IPS-11a (cell line): ENCODE measurements at regions not wholly inside any gene's neighbourhood (a gene's known extent, or its start where the extent isn't known, plus 50 kb on each side); places are given as distances from the start of the nearest gene placed in this dataset.

Experiments
- H3K4me3 ChIP-seq: one replicate; pipeline ENCODE4 v1.5.1; 2013; ENCODE audit warnings: low read depth, low read length, control low read depth

- H3K4me3 ChIP-seq = no peak overlapping the region
Observed at GRCh38 chr16:63230421-63231040, 1194.3 kb upstream of the CDH8 start.

- H3K4me3 ChIP-seq = no peak overlapping the region
Observed at GRCh38 chr16:63228259-63228658, 1192.0 kb upstream of the CDH8 start.

- no peak overlapping the region for H3K4me3 ChIP-seq
Observed at GRCh38 chr16:63223851-63224250, 1187.6 kb upstream of the CDH8 start.

GRCh38 chr16:63216696-63217423 is 1180.6 kb upstream of the CDH8 start:
- H3K4me3 ChIP-seq = no peak overlapping the region

- H3K4me3 ChIP-seq = no peak overlapping the region
Observed at GRCh38 chr16:63201851-63202250, 1165.6 kb upstream of the CDH8 start.

- H3K4me3 ChIP-seq = no peak overlapping the region
Observed at GRCh38 chr16:63200940-63201339, 1164.7 kb upstream of the CDH8 start.

- H3K4me3 ChIP-seq = no peak overlapping the region
Observed at GRCh38 chr16:63195336-63195735, 1159.1 kb upstream of the CDH8 start.

- H3K4me3 ChIP-seq = no peak overlapping the region
Observed at GRCh38 chr16:63192980-63193379, 1156.7 kb upstream of the CDH8 start.

- no peak overlapping the region for H3K4me3 ChIP-seq
Observed at GRCh38 chr16:63188086-63188771, 1152.0 kb upstream of the CDH8 start.

GRCh38 chr16:63187638-63188037 is 1151.4 kb upstream of the CDH8 start:
- H3K4me3 ChIP-seq = no peak overlapping the region

- no peak overlapping the region for H3K4me3 ChIP-seq
Observed at GRCh38 chr16:63185235-63185780, 1149.1 kb upstream of the CDH8 start.

GRCh38 chr16:63183743-63184142 is 1147.5 kb upstream of the CDH8 start:
- H3K4me3 ChIP-seq = no peak overlapping the region

GRCh38 chr16:63175313-63175712 is 1139.1 kb upstream of the CDH8 start:
- no peak overlapping the region for H3K4me3 ChIP-seq

- H3K4me3 ChIP-seq = no peak overlapping the region
Observed at GRCh38 chr16:63174801-63175200, 1138.6 kb upstream of the CDH8 start.

- H3K4me3 ChIP-seq = no peak overlapping the region
Observed at GRCh38 chr16:63171545-63171944, 1135.3 kb upstream of the CDH8 start.

GRCh38 chr16:63169100-63169499 is 1132.9 kb upstream of the CDH8 start:
- no peak overlapping the region for H3K4me3 ChIP-seq

GRCh38 chr16:63157818-63158217 is 1121.6 kb upstream of the CDH8 start:
- H3K4me3 ChIP-seq = no peak overlapping the region

GRCh38 chr16:63146251-63146650 is 1110.0 kb upstream of the CDH8 start:
- H3K4me3 ChIP-seq = no peak overlapping the region

GRCh38 chr16:63145411-63145810 is 1109.2 kb upstream of the CDH8 start:
- H3K4me3 ChIP-seq = no peak overlapping the region

GRCh38 chr16:63135069-63135468 is 1098.8 kb upstream of the CDH8 start:
- H3K4me3 ChIP-seq = no peak overlapping the region

GRCh38 chr16:63131503-63131902 is 1095.3 kb upstream of the CDH8 start:
- H3K4me3 ChIP-seq = no peak overlapping the region

GRCh38 chr16:63130942-63131341 is 1094.7 kb upstream of the CDH8 start:
- no peak overlapping the region for H3K4me3 ChIP-seq
